SK-N-SH (cell line): ENCODE measurements at regions not wholly inside any gene's neighbourhood (a gene's known extent, or its start where the extent isn't known, plus 50 kb on each side); places are given as distances from the start of the nearest gene placed in this dataset.

Experiments used
- CTCF ChIA-PET: fragments of 300-600, 350-600 bp; formaldehyde crosslinking; extraction: SDS; loops from one replicate; lab custom pipeline; 2021; lab: Yijun Ruan, JAX
- POLR2A ChIA-PET: fragments of 350-600 bp; sonication (Branson Sonifier 250); formaldehyde crosslinking; extraction: SDS; loops from one replicate; lab custom pipeline; 2020; ENCODE audit warnings: antibody characterized with exemption, inconsistent platforms; lab: Yijun Ruan, JAX
- DNase-seq: peaks from one replicate; pipeline ENCODE4 v3.0.0; 2012
- H2AFZ ChIP-seq: fragments of 200-600 bp; sonication (generic); 2 replicates; pipeline ENCODE4 v1.8.1; 2016; ENCODE audit warnings: antibody characterized with exemption, mild to moderate bottlenecking, low read depth
- H3F3A ChIP-seq: fragments of 200-600 bp; sonication (generic); replicated peaks from 2 replicates; pipeline ENCODE3; 2016; ENCODE audit warnings: antibody characterized with exemption, mild to moderate bottlenecking; ENCODE audit not compliant: insufficient read depth
- H3K27ac ChIP-seq, 2 experiments: fragments of 200-500 bp in 1 of 2; fragments of 200-600 bp in 1 of 2; sonication (Bioruptor generic) in 1 of 2; sonication (generic), shearing (Covaris generic) in 1 of 2; 2 replicates each; pipeline versions ENCODE4 v1.5.1 to v1.6.1; 2014 to 2016; ENCODE audit warnings: low read depth in 2 of 2, inconsistent platforms in 1 of 2, low read length in 1 of 2, mild to moderate bottlenecking in 1 of 2, mixed read lengths in 1 of 2
- H3K27me3 ChIP-seq: fragments of 200-600 bp; sonication (generic), shearing (Covaris generic); 2 replicates; pipeline ENCODE4 v1.6.1; 2016; ENCODE audit warnings: mixed run types; ENCODE audit not compliant: insufficient read depth
- H3K36me3 ChIP-seq, 2 experiments: fragments of 200-500 bp in 1 of 2; fragments of 200-600 bp in 1 of 2; sonication (Bioruptor generic) in 1 of 2; sonication (generic) in 1 of 2; replicated peaks in 1 of 2; 2 replicates each; pipeline versions ENCODE3 to v1.5.1; 2014 to 2016; ENCODE audit warnings: low read length in 1 of 2, mild to moderate bottlenecking in 1 of 2; ENCODE audit not compliant: insufficient read depth in 2 of 2, control insufficient read depth in 1 of 2
- H3K4me1 ChIP-seq, 2 experiments: fragments of 200-500 bp in 1 of 2; fragments of 200-600 bp in 1 of 2; sonication (Bioruptor generic) in 1 of 2; sonication (generic), shearing (Covaris generic) in 1 of 2; 2 replicates each; pipeline versions ENCODE4 v1.5.1 to v1.6.1; 2014 to 2016; ENCODE audit warnings: low read depth in 1 of 2, low read length in 1 of 2, mixed run types in 1 of 2; ENCODE audit not compliant: insufficient read depth in 2 of 2, control insufficient read depth in 1 of 2
- H3K4me2 ChIP-seq: fragments of 200-600 bp; sonication (generic), shearing (Covaris generic); 2 replicates; pipeline ENCODE4 v1.6.1; 2017; ENCODE audit warnings: mixed run types
- H3K4me3 ChIP-seq, 2 experiments: fragments of 200-500 bp in 1 of 2; fragments of 200-600 bp in 1 of 2; sonication (Bioruptor generic) in 1 of 2; sonication (generic), shearing (Covaris generic) in 1 of 2; 2 replicates each; pipeline versions ENCODE4 v1.5.1 to v1.8.1; 2014 to 2016; ENCODE audit warnings: low read depth in 2 of 2, inconsistent platforms in 1 of 2, low read length in 1 of 2, mild to moderate bottlenecking in 1 of 2, mixed read lengths in 1 of 2, moderate library complexity in 1 of 2
- H3K79me2 ChIP-seq: fragments of 200-600 bp; sonication (generic); 2 replicates; pipeline ENCODE4 v1.8.1; 2017; ENCODE audit warnings: mild to moderate bottlenecking; ENCODE audit not compliant: insufficient read depth
- H3K9ac ChIP-seq: fragments of 200-600 bp; sonication (generic); 2 replicates; pipeline ENCODE4 v1.6.1; 2017; ENCODE audit warnings: mixed run types
- H3K9me2 ChIP-seq: fragments of 200-600 bp; sonication (generic); 2 replicates; pipeline ENCODE4 v1.6.1; 2017; ENCODE audit warnings: mixed run types
- H3K9me3 ChIP-seq: fragments of 200-600 bp; sonication (generic); 2 replicates; pipeline ENCODE4 v1.6.1; 2017; ENCODE audit warnings: mixed run types, mild to moderate bottlenecking, moderate library complexity
- H4K20me1 ChIP-seq: fragments of 200-600 bp; sonication (generic); 2 replicates; pipeline ENCODE4 v1.6.1; 2017; ENCODE audit warnings: mild to moderate bottlenecking, mixed run types; ENCODE audit not compliant: insufficient read depth
- CHD2 ChIP-seq: fragments of 150-350 bp; IDR thresholded peaks from 2 replicates; pipeline ENCODE4 v1.6.1; 2018; ENCODE audit warnings: low read length; ENCODE audit not compliant: partially characterized antibody
- CTCF ChIP-seq: fragments of 200-600 bp; sonication (generic); IDR thresholded peaks from 2 replicates; pipeline ENCODE4 v1.6.1; 2017; ENCODE audit warnings: antibody characterized with exemption, mild to moderate bottlenecking, moderate library complexity
- ELF1 ChIP-seq: IDR thresholded peaks from 2 replicates; pipeline ENCODE4 v1.4.0; 2012
- EZH2phosphoT487 ChIP-seq: fragments of 200-600 bp; sonication (generic); IDR thresholded peaks from 2 replicates; pipeline ENCODE4 v1.6.1; 2017; ENCODE audit warnings: low read depth, mixed run types, mild to moderate bottlenecking, antibody characterized with exemption, moderate library complexity, borderline replicate concordance
- GABPA ChIP-seq: IDR thresholded peaks from 2 replicates; pipeline ENCODE4 v1.4.0; 2012; ENCODE audit warnings: low read depth, mild to moderate bottlenecking
- MEF2A ChIP-seq: IDR thresholded peaks from 2 replicates; pipeline ENCODE4 v1.4.0; 2012; ENCODE audit warnings: low read depth, borderline replicate concordance
- RXRA ChIP-seq: IDR thresholded peaks from 2 replicates; pipeline ENCODE4 v1.4.0; 2012; ENCODE audit warnings: low read depth, mild to moderate bottlenecking, borderline replicate concordance
- TEAD4 ChIP-seq: IDR thresholded peaks from 2 replicates; pipeline ENCODE4 v1.4.0; 2012; ENCODE audit warnings: mild to moderate bottlenecking, borderline replicate concordance; ENCODE audit not compliant: insufficient read depth
- ZBTB33 ChIP-seq: IDR thresholded peaks from 2 replicates; pipeline ENCODE4 v1.4.0; 2012; ENCODE audit warnings: low read depth, borderline replicate concordance
- WGBS: methylation state at CpG from one replicate; pipeline ENCODE4 v1.1.6; 2017; ENCODE audit warnings: low lambda C conversion rate; 5-methylcytosine and 5-hydroxymethylcytosine counted together
- TF ChIP-seq, protein P1 (sequence below): fragments of 150-350 bp; IDR thresholded peaks from 2 replicates; pipeline ENCODE4 v1.6.1; 2016; ENCODE audit warnings: mild to moderate bottlenecking, low read depth, low read length
- TF ChIP-seq, protein P2 (sequence below): IDR thresholded peaks from 2 replicates; pipeline ENCODE4 v1.4.0; 2012; ENCODE audit warnings: low read depth

GRCh38 chr16:35752773-35753558, 2293.6 kb downstream of the TP53TG3F start:
- Histone ChIP-seq H3K27ac (no peak overlapping the region), H3K4me3 (no peak overlapping the region), H3K27me3 (no peaks in the 10 kb centered on the region), H3K9ac (no peak overlapping the region), H2AFZ (no peak overlapping the region), H3K4me2 (no peak overlapping the region), H3K9me2 (no peaks in the 10 kb centered on the region), H3K36me3 (no peaks in the 10 kb centered on the region), H3K4me1 (no peaks in the 10 kb centered on the region), H3K79me2 (no peaks in the 10 kb centered on the region), H4K20me1 (no peaks in the 10 kb centered on the region), H3K9me3 (no peaks in the 10 kb centered on the region), H3F3A (no peaks in the 10 kb centered on the region)
- POLR2A ChIA-PET, result no interaction called here
- no peak for TF ChIP-seq ZBTB33
- TF ChIP-seq TEAD4, result no peak
- TF ChIP-seq MEF2A, result no peak
- TF ChIP-seq RXRA, result no peak
- no peak for TF ChIP-seq ELF1
- TF ChIP-seq, protein P1, sequence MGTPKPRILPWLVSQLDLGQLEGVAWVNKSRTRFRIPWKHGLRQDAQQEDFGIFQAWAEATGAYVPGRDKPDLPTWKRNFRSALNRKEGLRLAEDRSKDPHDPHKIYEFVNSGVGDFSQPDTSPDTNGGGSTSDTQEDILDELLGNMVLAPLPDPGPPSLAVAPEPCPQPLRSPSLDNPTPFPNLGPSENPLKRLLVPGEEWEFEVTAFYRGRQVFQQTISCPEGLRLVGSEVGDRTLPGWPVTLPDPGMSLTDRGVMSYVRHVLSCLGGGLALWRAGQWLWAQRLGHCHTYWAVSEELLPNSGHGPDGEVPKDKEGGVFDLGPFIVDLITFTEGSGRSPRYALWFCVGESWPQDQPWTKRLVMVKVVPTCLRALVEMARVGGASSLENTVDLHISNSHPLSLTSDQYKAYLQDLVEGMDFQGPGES, result no peak
- TF ChIP-seq CHD2, result no peak
- no peak for TF ChIP-seq EZH2phosphoT487
- TF ChIP-seq CTCF, result no peak
- TF ChIP-seq, protein P2, sequence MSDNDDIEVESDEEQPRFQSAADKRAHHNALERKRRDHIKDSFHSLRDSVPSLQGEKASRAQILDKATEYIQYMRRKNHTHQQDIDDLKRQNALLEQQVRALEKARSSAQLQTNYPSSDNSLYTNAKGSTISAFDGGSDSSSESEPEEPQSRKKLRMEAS, result no peak
- TF ChIP-seq GABPA, result no peak
- no peak for DNase-seq
- WGBS, result 11% methylated on average over 19 of the region's 22 CpGs
- CTCF ChIA-PET, result no interaction called here
